DMS79 (cell line): ENCODE measurements at regions not wholly inside any gene's neighbourhood (a gene's known extent, or its start where the extent isn't known, plus 50 kb on each side); places are given as distances from the start of the nearest gene placed in this dataset.

Experiments used
- DNase-seq: peaks from one replicate; lab custom pipeline; 2025; lab: John Stamatoyannopoulos, UW

- DNase-seq, result no peak
Observed at GRCh38 chr7:136034132-136034531, 57.0 kb upstream of the MTPN start.

- no peak for DNase-seq
Observed at GRCh38 chr7:136033413-136034031, 56.4 kb upstream of the MTPN start.

- no peak for DNase-seq
Observed at GRCh38 chr7:136030867-136031318, 53.7 kb upstream of the MTPN start.

GRCh38 chr7:136030330-136030729 lies 53.2 kb upstream of the MTPN start:
- DNase-seq, result no peak

GRCh38 chr7:136027160-136027559 lies 50.0 kb upstream of the MTPN start:
- DNase-seq, result no peak
